HFF-Myc (cell line): ENCODE measurements at regions not wholly inside any gene's neighbourhood (a gene's known extent, or its start where the extent isn't known, plus 50 kb on each side); places are given as distances from the start of the nearest gene placed in this dataset.
A peak's percentile ranks its signal among the peaks of the same experiment; 100 is the strongest.

ENCODE experiments used
- DNase-seq: peaks from one replicate; pipeline ENCODE4 v3.0.0-alpha.2; 2011; ENCODE audit warnings: low read depth; ENCODE audit errors: extremely low read depth
- H3K4me3 ChIP-seq: replicated peaks from 2 replicates; pipeline ENCODE4 v1.5.1; 2011; ENCODE audit warnings: low read depth, mild to moderate bottlenecking, control low read depth, low read length
- TF ChIP-seq, protein P1 (sequence below): IDR thresholded peaks from 2 replicates; pipeline ENCODE4 v1.5.1; 2012; ENCODE audit warnings: mild to moderate bottlenecking, low read depth, low read length, control low read depth; ENCODE audit errors: missing control alignments

DNA sequence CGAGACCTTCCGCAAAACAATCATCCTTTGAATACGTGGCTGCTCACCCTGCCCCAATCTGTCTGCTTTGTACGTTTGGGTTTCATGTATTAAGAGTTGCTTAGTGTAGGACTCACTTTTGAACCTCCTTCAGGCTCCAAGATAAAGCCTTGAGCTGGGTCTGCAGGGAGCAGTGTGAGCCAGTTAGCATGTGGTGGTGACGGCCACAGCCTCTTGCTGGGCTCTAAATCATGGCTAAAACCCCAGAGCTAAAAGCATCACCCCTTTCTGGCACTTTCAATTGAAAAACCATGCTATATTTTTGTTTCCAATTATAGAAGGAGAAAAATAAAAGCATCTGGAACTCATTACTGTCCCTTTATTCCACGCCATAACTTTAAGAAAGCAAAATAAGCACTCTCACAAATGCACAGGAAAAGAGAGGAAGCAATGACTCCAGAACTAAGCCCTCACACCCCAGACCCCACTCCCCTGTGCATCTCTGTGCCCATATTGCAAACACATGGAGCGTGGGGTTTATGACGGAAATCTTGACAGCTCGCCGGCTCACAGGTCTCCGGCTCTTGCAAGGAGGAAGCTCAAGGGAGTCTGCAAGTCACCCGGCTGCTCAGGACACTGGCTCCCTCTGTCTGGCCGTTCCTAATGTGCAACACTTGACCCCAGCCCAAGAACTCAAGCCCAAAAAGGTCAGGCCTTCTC, 135.5 kb downstream of the MIS18A start:
- H3K4me3 ChIP-seq, result no peak overlapping the region
- peak; percentile 99 for DNase-seq
- TF ChIP-seq, protein P1, sequence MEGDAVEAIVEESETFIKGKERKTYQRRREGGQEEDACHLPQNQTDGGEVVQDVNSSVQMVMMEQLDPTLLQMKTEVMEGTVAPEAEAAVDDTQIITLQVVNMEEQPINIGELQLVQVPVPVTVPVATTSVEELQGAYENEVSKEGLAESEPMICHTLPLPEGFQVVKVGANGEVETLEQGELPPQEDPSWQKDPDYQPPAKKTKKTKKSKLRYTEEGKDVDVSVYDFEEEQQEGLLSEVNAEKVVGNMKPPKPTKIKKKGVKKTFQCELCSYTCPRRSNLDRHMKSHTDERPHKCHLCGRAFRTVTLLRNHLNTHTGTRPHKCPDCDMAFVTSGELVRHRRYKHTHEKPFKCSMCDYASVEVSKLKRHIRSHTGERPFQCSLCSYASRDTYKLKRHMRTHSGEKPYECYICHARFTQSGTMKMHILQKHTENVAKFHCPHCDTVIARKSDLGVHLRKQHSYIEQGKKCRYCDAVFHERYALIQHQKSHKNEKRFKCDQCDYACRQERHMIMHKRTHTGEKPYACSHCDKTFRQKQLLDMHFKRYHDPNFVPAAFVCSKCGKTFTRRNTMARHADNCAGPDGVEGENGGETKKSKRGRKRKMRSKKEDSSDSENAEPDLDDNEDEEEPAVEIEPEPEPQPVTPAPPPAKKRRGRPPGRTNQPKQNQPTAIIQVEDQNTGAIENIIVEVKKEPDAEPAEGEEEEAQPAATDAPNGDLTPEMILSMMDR, result peak; percentile 62

DNA sequence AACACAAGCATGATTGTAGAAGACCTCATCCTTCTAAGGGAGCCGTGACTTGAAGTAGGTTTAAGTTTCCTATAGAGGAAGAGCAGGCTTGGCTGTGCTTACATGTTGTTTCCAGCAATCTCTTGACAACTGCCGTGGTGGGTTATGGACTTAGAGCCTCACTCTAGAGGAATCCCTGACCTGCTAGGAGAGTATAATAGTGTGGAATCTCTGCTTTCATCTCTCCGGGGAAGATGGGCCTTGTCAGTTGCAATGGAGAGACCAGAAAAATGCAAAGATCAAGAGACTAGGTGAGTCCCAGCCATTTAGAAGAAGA, 137.6 kb downstream of the MIS18A start:
- TF ChIP-seq, protein P1, result no peak
- DNase-seq, result no peak
- H3K4me3 ChIP-seq, result no peak overlapping the region

GRCh38 chr21:32140604-32141317, 138.1 kb downstream of the MIS18A start:
- TF ChIP-seq, protein P1, result no peak
- DNase-seq, result peak; percentile 92
- H3K4me3 ChIP-seq, result no peak overlapping the region

GRCh38 chr21:32140151-32140550, 138.7 kb downstream of the MIS18A start:
- TF ChIP-seq, protein P1, result no peak
- no peak for DNase-seq
- no peak overlapping the region for H3K4me3 ChIP-seq

GRCh38 chr21:32138658-32139057, 140.2 kb downstream of the MIS18A start:
- TF ChIP-seq, protein P1, result no peak
- no peak overlapping the region for H3K4me3 ChIP-seq
- DNase-seq, result no peak

DNA sequence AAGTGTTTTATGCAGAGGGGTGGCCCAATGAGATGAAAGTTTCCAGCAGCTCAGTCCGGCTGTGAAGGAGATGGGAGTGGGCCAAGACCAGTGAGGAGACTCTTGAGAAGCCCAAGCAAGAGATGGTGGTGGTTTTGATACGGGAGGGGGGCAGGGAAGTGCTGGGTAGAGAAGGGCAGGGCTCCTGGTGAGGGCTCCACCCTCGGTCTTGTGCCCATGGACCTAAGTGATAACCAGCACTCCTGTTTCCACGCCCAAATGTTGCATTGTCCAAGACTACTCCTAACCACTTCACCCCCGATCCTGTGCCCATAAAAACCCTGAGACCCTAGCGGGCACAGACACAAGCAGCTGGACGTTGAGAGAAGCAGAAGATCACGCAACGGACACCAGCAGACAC, 140.9 kb downstream of the MIS18A start:
- no peak for DNase-seq
- H3K4me3 ChIP-seq, result no peak overlapping the region

More for the DNA sequence above, 140.9 kb downstream of the MIS18A start:
- TF ChIP-seq, protein P1, result no peak
